ENCODE measurements at regions not wholly inside any gene's neighbourhood (a gene's known extent, or its start where the extent isn't known, plus 50 kb on each side); places are given as distances from the start of the nearest gene placed in this dataset.

GRCh38 chr9:80502306-80502705 lies 930.5 kb downstream of the TLE4 start:
- TF ChIP-seq CTCF (IDR thresholded peaks at IDR 0.05; ENCODE audit: control extremely low read depth in 1 of 3, insufficient read depth in 1 of 3, low read depth in 1 of 3, low read length in 3 of 3), result no peak
- no peak for TF ChIP-seq HDAC2 (IDR thresholded peaks at IDR 0.05; ENCODE audit: borderline replicate concordance in 1 of 2, low read depth in 2 of 2, low read length in 2 of 2)
- TF ChIP-seq POLR2A (IDR thresholded peaks at IDR 0.05; ENCODE audit: control extremely low read depth in 1 of 2, low read depth in 2 of 2, low read length in 2 of 2), result no peak
- TF ChIP-seq EZH2 (IDR thresholded peaks at IDR 0.05; ENCODE audit: low read depth, low read length, severe bottlenecking), result no peak
- no peak for TF ChIP-seq SIN3A (conservative IDR thresholded peaks at IDR 0.05 in 1 of 2, IDR thresholded peaks at IDR 0.05 in 1 of 2; ENCODE audit: low read depth in 1 of 2, low read length in 2 of 2)
- no peak for TF ChIP-seq SUZ12 (IDR thresholded peaks at IDR 0.05; ENCODE audit: low read length)
- TF ChIP-seq YY1 (IDR thresholded peaks at IDR 0.05; ENCODE audit: low read depth, low read length), result no peak
- TF ChIP-seq RBBP5 (IDR thresholded peaks at IDR 0.05; ENCODE audit: borderline replicate concordance, low read depth, low read length), result no peak
- TF ChIP-seq ZNF274 (IDR thresholded peaks at IDR 0.05; ENCODE audit: borderline replicate concordance, extremely low read depth, low read length), result no peak
